ENCODE measurements at regions not wholly inside any gene's neighbourhood (a gene's known extent, or its start where the extent isn't known, plus 50 kb on each side); places are given as distances from the start of the nearest gene placed in this dataset.

GRCh38 chr4:164203476-164203875 is 550.5 kb upstream of the SMIM31 start:
- POLR2A ChIA-PET: no interaction called here
- no peak overlapping the region for H3K4me3 ChIP-seq
- H3K4me2 ChIP-seq: no peak overlapping the region
- TF ChIP-seq HEYL (CRISPR knock-in tag; IDR thresholded peaks at IDR 0.05) (no peak), SMC3 (IDR thresholded peaks at IDR 0.05) (no peak), NPAS2 (CRISPR knock-in tag; IDR thresholded peaks at IDR 0.05; ENCODE audit: borderline replicate concordance) (no peak)
- no peaks in the 10 kb centered on the region for H3K9me3 ChIP-seq
- CTCF ChIA-PET: no interaction called here
- ATAC-seq (no peak), DNase-seq (ENCODE audit: low read depth in 1 of 2, low spot score in 1 of 2) (no peak), FAIRE-seq (no peak)
- H3K27ac ChIP-seq: no peak overlapping the region
- no peaks in the 10 kb centered on the region for H3K4me1 ChIP-seq
- 53% methylated on average over 4 of the region's 4 CpGs for WGBS (ENCODE audit: missing lambda C conversion rate)

GRCh38 chr4:164204434-164204833 is 549.5 kb upstream of the SMIM31 start:
- DNase-seq (ENCODE audit: low read depth in 1 of 2, low spot score in 1 of 2): peak in 1 of 2 experiments; percentile 3
- CTCF ChIA-PET: no interaction called here
- Histone ChIP-seq H3K4me2 (no peak overlapping the region), H3K27ac (no peak overlapping the region), H3K4me3 (no peak overlapping the region), H3K4me1 (no peaks in the 10 kb centered on the region), H3K9me3 (no peaks in the 10 kb centered on the region)
- ATAC-seq: no peak
- no peak for FAIRE-seq
- POLR2A ChIA-PET: no interaction called here
- TF ChIP-seq KDM5A (IDR thresholded peaks at IDR 0.05) (no peak), KDM1A (IDR thresholded peaks at IDR 0.05; ENCODE audit: low read depth) (no peak), NPAS2 (CRISPR knock-in tag; IDR thresholded peaks at IDR 0.05; ENCODE audit: borderline replicate concordance) (no peak), ZSCAN20 (CRISPR knock-in tag; IDR thresholded peaks at IDR 0.05) (no peak), PHF8 (IDR thresholded peaks at IDR 0.05; ENCODE audit: borderline replicate concordance, low read depth) (no peak)

GRCh38 chr4:164207460-164207859 is 546.5 kb upstream of the SMIM31 start:
- TF ChIP-seq CBX8 (IDR thresholded peaks at IDR 0.05) (no peak), ZFP36 (IDR thresholded peaks at IDR 0.05; ENCODE audit: borderline replicate concordance, partially characterized antibody) (no peak), TFCP2L1 (CRISPR knock-in tag; IDR thresholded peaks at IDR 0.05) (no peak), USF2 (IDR thresholded peaks at IDR 0.05) (no peak), HEYL (CRISPR knock-in tag; IDR thresholded peaks at IDR 0.05) (no peak), SMC3 (IDR thresholded peaks at IDR 0.05) (no peak), POLR2A (IDR thresholded peaks at IDR 0.05; ENCODE audit: low read length) (no peak), MAZ (IDR thresholded peaks at IDR 0.05; ENCODE audit: borderline replicate concordance, low read depth, low read length) (no peak), ATOH8 (CRISPR knock-in tag; IDR thresholded peaks at IDR 0.05; ENCODE audit: low read depth) (no peak), HOXB13 (CRISPR knock-in tag; IDR thresholded peaks at IDR 0.05; ENCODE audit: low read depth) (no peak), MAX (IDR thresholded peaks at IDR 0.05) (no peak), BCL3 (IDR thresholded peaks at IDR 0.05) (no peak), TP53 (CRISPR knock-in tag; IDR thresholded peaks at IDR 0.05) (no peak)
- FAIRE-seq (no peak), ATAC-seq (no peak), DNase-seq (ENCODE audit: low read depth in 1 of 2, low spot score in 1 of 2) (no peak)
- Histone ChIP-seq H3K4me3 (no peak overlapping the region), H3K4me1 (no peaks in the 10 kb centered on the region), H3K4me2 (no peak overlapping the region), H3K27ac (no peak overlapping the region), H3K9me3 (no peaks in the 10 kb centered on the region)
- POLR2A ChIA-PET: no interaction called here
- WGBS (ENCODE audit: missing lambda C conversion rate): 50% methylated on average over 5 of the region's 5 CpGs
- CTCF ChIA-PET: no interaction called here

- 0% methylated on average over 1 of the region's 1 CpG for WGBS (ENCODE audit: missing lambda C conversion rate)
- no peak for TF ChIP-seq E2F6 (IDR thresholded peaks at IDR 0.05; ENCODE audit: borderline replicate concordance, low read depth)
- TF ChIP-seq BHLHE40 (IDR thresholded peaks at IDR 0.05; ENCODE audit: low read depth, low read length): no peak
- TF ChIP-seq MAX (IDR thresholded peaks at IDR 0.05): no peak
- TF ChIP-seq JUN (IDR thresholded peaks at IDR 0.05): no peak
- TF ChIP-seq KDM1A (IDR thresholded peaks at IDR 0.05; ENCODE audit: low read depth): no peak
- Histone ChIP-seq H3K27ac (no peak overlapping the region), H3K4me1 (no peaks in the 10 kb centered on the region), H3K9me3 (no peaks in the 10 kb centered on the region), H3K4me3 (no peak overlapping the region), H3K4me2 (no peak overlapping the region)
- FAIRE-seq (no peak), DNase-seq (ENCODE audit: low read depth in 1 of 2, low spot score in 1 of 2) (no peak), ATAC-seq (no peak)
- CTCF ChIA-PET: no interaction called here
- POLR2A ChIA-PET: no interaction called here
Measured at GRCh38 chr4:164210377-164210776, 543.6 kb upstream of the SMIM31 start.

Measured in A549 (cell line).